ENCODE measurements at regions not wholly inside any gene's neighbourhood (a gene's known extent, or its start where the extent isn't known, plus 50 kb on each side); places are given as distances from the start of the nearest gene placed in this dataset.
A peak's percentile ranks its signal among the peaks of the same experiment; 100 is the strongest.

GRCh38 chr10:52619052-52619451 lies 153.5 kb downstream of the MBL2 start:
- H3K9me3 ChIP-seq (ENCODE audit: control insufficient read depth in 4 of 4, insufficient read depth in 3 of 4, low read length in 3 of 4), result no peaks in the 10 kb centered on the region
- H3K4me1 ChIP-seq (ENCODE audit: control insufficient read depth in 5 of 5, insufficient read depth in 5 of 5, low read length in 5 of 5), result peaks cover 0 to 4% (median 0%) of the 10 kb centered on the region in 5 donors
- H3K27ac ChIP-seq (ENCODE audit: low read depth in 1 of 2, low read length in 1 of 2), result no peak overlapping the region
- H3K36me3 ChIP-seq (ENCODE audit: control insufficient read depth in 4 of 4, insufficient read depth in 4 of 4, low read length in 4 of 4), result no peaks in the 10 kb centered on the region
- H3K9ac ChIP-seq (ENCODE audit: insufficient read depth in 1 of 2, low read length in 2 of 2), result no peak overlapping the region
- WGBS, 2 donors, result 93 to 96% methylated on average over 1 of the region's 1 CpG
- no peak overlapping the region for H3K4me3 ChIP-seq
- DNase-seq, result no peak
- ATAC-seq (ENCODE audit: insufficient read depth, low FRiP score), result no peak
- H3K27me3 ChIP-seq (ENCODE audit: control insufficient read depth in 3 of 3, insufficient read depth in 3 of 3, low read length in 2 of 3), result no peaks in the 10 kb centered on the region
- TF ChIP-seq, protein P1, sequence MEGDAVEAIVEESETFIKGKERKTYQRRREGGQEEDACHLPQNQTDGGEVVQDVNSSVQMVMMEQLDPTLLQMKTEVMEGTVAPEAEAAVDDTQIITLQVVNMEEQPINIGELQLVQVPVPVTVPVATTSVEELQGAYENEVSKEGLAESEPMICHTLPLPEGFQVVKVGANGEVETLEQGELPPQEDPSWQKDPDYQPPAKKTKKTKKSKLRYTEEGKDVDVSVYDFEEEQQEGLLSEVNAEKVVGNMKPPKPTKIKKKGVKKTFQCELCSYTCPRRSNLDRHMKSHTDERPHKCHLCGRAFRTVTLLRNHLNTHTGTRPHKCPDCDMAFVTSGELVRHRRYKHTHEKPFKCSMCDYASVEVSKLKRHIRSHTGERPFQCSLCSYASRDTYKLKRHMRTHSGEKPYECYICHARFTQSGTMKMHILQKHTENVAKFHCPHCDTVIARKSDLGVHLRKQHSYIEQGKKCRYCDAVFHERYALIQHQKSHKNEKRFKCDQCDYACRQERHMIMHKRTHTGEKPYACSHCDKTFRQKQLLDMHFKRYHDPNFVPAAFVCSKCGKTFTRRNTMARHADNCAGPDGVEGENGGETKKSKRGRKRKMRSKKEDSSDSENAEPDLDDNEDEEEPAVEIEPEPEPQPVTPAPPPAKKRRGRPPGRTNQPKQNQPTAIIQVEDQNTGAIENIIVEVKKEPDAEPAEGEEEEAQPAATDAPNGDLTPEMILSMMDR (IDR thresholded peaks at IDR 0.05; ENCODE audit: control extremely low read depth, extremely low read depth), result no peak

DNA sequence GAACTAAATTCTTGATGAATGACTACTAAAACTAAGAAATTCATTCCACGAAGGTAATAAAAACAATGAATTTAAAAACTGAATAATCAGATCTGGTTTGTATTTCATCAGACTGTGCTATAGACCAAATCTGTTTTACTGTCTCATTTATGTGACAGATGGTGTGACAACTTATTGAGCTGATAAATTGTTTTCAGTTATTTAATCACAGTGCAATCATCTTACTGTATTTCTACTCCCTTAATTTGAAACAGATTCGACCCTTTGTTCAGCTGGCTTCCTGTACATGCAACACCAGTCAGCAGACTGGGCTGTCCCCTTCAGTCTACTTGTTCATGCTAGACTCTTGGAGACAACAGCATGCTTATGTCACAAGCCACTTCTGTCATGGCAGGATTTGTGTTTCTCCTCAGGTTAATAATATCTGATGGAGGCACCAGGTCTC lies 150.9 kb downstream of the MBL2 start:
- H3K9ac ChIP-seq (ENCODE audit: insufficient read depth in 1 of 2, low read length in 2 of 2), result no peak overlapping the region
- H3K4me3 ChIP-seq, result no peak overlapping the region
- DNase-seq (peak in 2 of 3 donors; percentile 30 to 38), ATAC-seq (ENCODE audit: insufficient read depth, low FRiP score) (no peak)
- H3K36me3 ChIP-seq (ENCODE audit: control insufficient read depth in 4 of 4, insufficient read depth in 4 of 4, low read length in 4 of 4), result no peaks in the 10 kb centered on the region
- H3K4me1 ChIP-seq (ENCODE audit: control insufficient read depth in 5 of 5, insufficient read depth in 5 of 5, low read length in 5 of 5), result peaks cover 0 to 4% (median 0%) of the 10 kb centered on the region in 5 donors
- H3K27me3 ChIP-seq (ENCODE audit: control insufficient read depth in 3 of 3, insufficient read depth in 3 of 3, low read length in 2 of 3), result no peaks in the 10 kb centered on the region
- H3K9me3 ChIP-seq (ENCODE audit: control insufficient read depth in 4 of 4, insufficient read depth in 3 of 4, low read length in 3 of 4), result no peaks in the 10 kb centered on the region
- WGBS, 2 donors, result 59 to 67% methylated on average over 2 of the region's 2 CpGs
- TF ChIP-seq, protein P1 (IDR thresholded peaks at IDR 0.05; ENCODE audit: control extremely low read depth, extremely low read depth), result no peak
- no peak overlapping the region for H3K27ac ChIP-seq (ENCODE audit: low read depth in 1 of 2, low read length in 1 of 2)

DNA sequence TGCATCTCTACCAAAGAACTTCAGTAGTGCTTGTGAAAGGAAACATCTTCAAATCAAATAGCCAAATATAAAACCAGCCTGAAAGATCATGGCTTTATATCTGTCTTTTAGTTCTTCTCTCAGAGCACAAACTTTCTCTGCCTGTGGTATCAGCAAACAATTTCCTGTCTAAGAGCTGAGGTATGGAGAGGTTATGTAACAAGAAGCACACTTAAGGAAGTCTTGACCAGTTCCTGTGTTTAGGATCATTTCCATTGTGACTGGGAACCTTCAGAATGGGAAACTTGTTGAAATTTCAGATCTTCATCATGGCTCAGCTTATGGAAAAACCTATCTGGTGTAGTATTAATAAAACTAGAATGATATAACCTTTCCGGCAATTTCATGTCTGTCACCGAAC lies 148.8 kb downstream of the MBL2 start:
- ATAC-seq (ENCODE audit: insufficient read depth, low FRiP score) (no peak), DNase-seq (no peak)
- Histone ChIP-seq H3K36me3 (ENCODE audit: control insufficient read depth in 4 of 4, insufficient read depth in 4 of 4, low read length in 4 of 4) (no peaks in the 10 kb centered on the region), H3K9me3 (ENCODE audit: control insufficient read depth in 4 of 4, insufficient read depth in 3 of 4, low read length in 3 of 4) (no peaks in the 10 kb centered on the region), H3K4me1 (ENCODE audit: control insufficient read depth in 5 of 5, insufficient read depth in 5 of 5, low read length in 5 of 5) (peaks cover 0 to 4% (median 0%) of the 10 kb centered on the region in 5 donors), H3K27ac (ENCODE audit: low read depth in 1 of 2, low read length in 1 of 2) (no peak overlapping the region), H3K27me3 (ENCODE audit: control insufficient read depth in 3 of 3, insufficient read depth in 3 of 3, low read length in 2 of 3) (no peaks in the 10 kb centered on the region), H3K4me3 (no peak overlapping the region), H3K9ac (ENCODE audit: insufficient read depth in 1 of 2, low read length in 2 of 2) (no peak overlapping the region)
- TF ChIP-seq, protein P1 (IDR thresholded peaks at IDR 0.05; ENCODE audit: control extremely low read depth, extremely low read depth), result no peak
- 94 to 98% methylated on average over 2 of the region's 2 CpGs for WGBS, 2 donors

DNA sequence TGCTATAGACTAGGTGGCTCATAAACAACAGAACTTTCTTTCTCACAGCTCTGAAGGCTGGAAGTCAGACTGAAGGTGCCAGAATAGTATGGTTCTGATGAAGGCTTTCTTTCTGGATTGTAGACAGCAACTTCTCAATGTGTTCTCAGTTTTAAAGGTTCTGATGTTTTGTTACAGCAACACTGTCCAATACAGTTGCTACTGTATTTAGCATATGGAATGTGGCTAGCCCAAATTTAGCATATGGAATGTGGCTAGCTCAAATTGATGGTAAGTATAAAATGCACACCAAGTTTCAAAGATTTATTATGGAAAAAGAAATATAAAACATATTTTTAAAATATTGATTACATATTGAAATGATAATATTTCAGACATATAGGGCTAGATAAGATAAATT lies 145.3 kb downstream of the MBL2 start:
- Histone ChIP-seq H3K4me1 (ENCODE audit: control insufficient read depth in 5 of 5, insufficient read depth in 5 of 5, low read length in 5 of 5) (no peaks in the 10 kb centered on the region), H3K27me3 (ENCODE audit: control insufficient read depth in 3 of 3, insufficient read depth in 3 of 3, low read length in 2 of 3) (no peaks in the 10 kb centered on the region), H3K9ac (ENCODE audit: insufficient read depth in 1 of 2, low read length in 2 of 2) (no peak overlapping the region), H3K9me3 (ENCODE audit: control insufficient read depth in 4 of 4, insufficient read depth in 3 of 4, low read length in 3 of 4) (no peaks in the 10 kb centered on the region), H3K4me3 (no peak overlapping the region), H3K36me3 (ENCODE audit: control insufficient read depth in 4 of 4, insufficient read depth in 4 of 4, low read length in 4 of 4) (no peaks in the 10 kb centered on the region), H3K27ac (ENCODE audit: low read depth in 1 of 2, low read length in 1 of 2) (no peak overlapping the region)
- TF ChIP-seq, protein P1 (IDR thresholded peaks at IDR 0.05; ENCODE audit: control extremely low read depth, extremely low read depth), result no peak
- ATAC-seq (ENCODE audit: insufficient read depth, low FRiP score) (no peak), DNase-seq (no peak)

All from lung (tissue), 11 donors.